HepG2 (cell line): ENCODE measurements at regions not wholly inside any gene's neighbourhood (a gene's known extent, or its start where the extent isn't known, plus 50 kb on each side); places are given as distances from the start of the nearest gene placed in this dataset.

Experiments used
- DPF2 ChIP-seq: sonication (generic); formaldehyde crosslinking; IDR thresholded peaks from 2 replicates; pipeline ENCODE4 v1.4.0; 2020; ENCODE audit warnings: mild to moderate bottlenecking, low read depth, missing genetic modification reagents, borderline replicate concordance
- EED ChIP-seq: sonication (generic); formaldehyde crosslinking; IDR thresholded peaks from 2 replicates; pipeline ENCODE4 v1.5.0; 2020; ENCODE audit warnings: mild to moderate bottlenecking, missing genetic modification reagents
- ELF3 ChIP-seq: IDR thresholded peaks from 2 replicates; pipeline ENCODE4 v1.6.1; 2016; ENCODE audit warnings: missing genetic modification reagents, missing compliant biosample characterization
- FOXK1 ChIP-seq: sonication (generic); formaldehyde crosslinking; IDR thresholded peaks from 2 replicates; pipeline ENCODE4 v1.4.0; 2020; ENCODE audit warnings: low read depth, missing genetic modification reagents, borderline replicate concordance
- HNF4A ChIP-seq: sonication (generic); formaldehyde crosslinking; IDR thresholded peaks from 2 replicates; pipeline ENCODE4 v1.4.0; 2020; ENCODE audit warnings: missing genetic modification reagents
- HNRNPH1 ChIP-seq: fragments of 200-400 bp; formaldehyde crosslinking; optimal IDR thresholded peaks from 2 replicates; pipeline ENCODE3; 2017; ENCODE audit warnings: mild to moderate bottlenecking, low read depth, low read length
- KLF9 ChIP-seq: IDR thresholded peaks from 2 replicates; pipeline ENCODE4 v1.6.1; 2016; ENCODE audit warnings: low read depth
- KMT2A ChIP-seq: sonication (generic); formaldehyde crosslinking; IDR thresholded peaks from 2 replicates; pipeline ENCODE4 v1.4.0; 2020; ENCODE audit warnings: missing genetic modification reagents
- MYC ChIP-seq: sonication (generic); formaldehyde crosslinking; IDR thresholded peaks from 2 replicates; pipeline ENCODE4 v1.9.0; 2021; ENCODE audit warnings: missing genetic modification reagents, borderline replicate concordance
- NR2F6 ChIP-seq, 2 experiments: IDR thresholded peaks; 2 replicates each; pipeline ENCODE4 v1.6.1; 2016; ENCODE audit warnings: antibody characterized with exemption in 1 of 2, mild to moderate bottlenecking in 1 of 2
- POGZ ChIP-seq: sonication (generic); formaldehyde crosslinking; IDR thresholded peaks from 2 replicates; pipeline ENCODE4 v1.4.0; 2020; ENCODE audit warnings: mild to moderate bottlenecking, missing genetic modification reagents
- RXRB ChIP-seq: IDR thresholded peaks from 2 replicates; pipeline ENCODE4 v1.6.1; 2016; ENCODE audit warnings: borderline replicate concordance, missing genetic modification reagents, missing compliant biosample characterization
- SALL1 ChIP-seq: sonication (generic); formaldehyde crosslinking; IDR thresholded peaks from 2 replicates; pipeline ENCODE4 v1.8.0; 2022; ENCODE audit warnings: mild to moderate bottlenecking, missing genetic modification reagents
- SAP130 ChIP-seq: IDR thresholded peaks from 2 replicates; pipeline ENCODE4 v1.6.1; 2016; ENCODE audit warnings: low read depth
- SIX1 ChIP-seq: sonication (generic); formaldehyde crosslinking; IDR thresholded peaks from 2 replicates; pipeline ENCODE4 v1.4.0; 2020; ENCODE audit warnings: missing genetic modification reagents, borderline replicate concordance
- SMAD3 ChIP-seq: sonication (generic); formaldehyde crosslinking; IDR thresholded peaks from 2 replicates; pipeline ENCODE4 v1.4.0; 2020; ENCODE audit warnings: missing genetic modification reagents
- TAF1 ChIP-seq: sonication (generic); formaldehyde crosslinking; IDR thresholded peaks from 2 replicates; pipeline ENCODE4 v1.4.0; 2020; ENCODE audit warnings: missing genetic modification reagents
- TEAD3 ChIP-seq: optimal IDR thresholded peaks from 2 replicates; pipeline ENCODE3; 2016; ENCODE audit warnings: borderline replicate concordance
- ZBTB7B ChIP-seq: sonication (generic); formaldehyde crosslinking; IDR thresholded peaks from 2 replicates; pipeline ENCODE4 v1.4.0; 2020; ENCODE audit warnings: missing genetic modification reagents
- ZMYM4 ChIP-seq: sonication (generic); formaldehyde crosslinking; IDR thresholded peaks from 2 replicates; pipeline ENCODE4 v1.8.1; 2023; ENCODE audit warnings: mild to moderate bottlenecking, missing genetic modification reagents
- ZNF12 ChIP-seq: sonication (generic); formaldehyde crosslinking; IDR thresholded peaks from 2 replicates; pipeline ENCODE4 v1.5.0; 2020; ENCODE audit warnings: missing genetic modification reagents
- ZNF264 ChIP-seq: sonication (generic); formaldehyde crosslinking; IDR thresholded peaks from 2 replicates; pipeline ENCODE4 v1.4.0; 2020; ENCODE audit warnings: missing genetic modification reagents
- ZNF333 ChIP-seq: sonication (generic); formaldehyde crosslinking; IDR thresholded peaks from 2 replicates; pipeline ENCODE4 v1.4.0; 2020; ENCODE audit warnings: mild to moderate bottlenecking, missing genetic modification reagents, borderline replicate concordance
- ZNF33B ChIP-seq: sonication (generic); formaldehyde crosslinking; IDR thresholded peaks from 2 replicates; pipeline ENCODE4 v1.5.1; 2020; ENCODE audit warnings: mild to moderate bottlenecking, missing genetic modification reagents
- ZNF614 ChIP-seq: IDR thresholded peaks from 2 replicates; pipeline ENCODE4 v1.6.1; 2018; ENCODE audit warnings: missing biosample characterization, missing genetic modification reagents, inconsistent platforms, borderline replicate concordance
- ZNF883 ChIP-seq: sonication (generic); formaldehyde crosslinking; IDR thresholded peaks from 2 replicates; pipeline ENCODE4 v1.5.1; 2020; ENCODE audit warnings: mild to moderate bottlenecking, missing genetic modification reagents; ENCODE audit errors: not compliant biosample characterization
- TF ChIP-seq, protein P1 (sequence below): sonication (generic); formaldehyde crosslinking; IDR thresholded peaks from 2 replicates; pipeline ENCODE4 v1.4.0; 2020; ENCODE audit warnings: missing genetic modification reagents
- TF ChIP-seq, protein P2 (sequence below): sonication (generic); formaldehyde crosslinking; IDR thresholded peaks from 2 replicates; pipeline ENCODE4 v1.4.0; 2020; ENCODE audit warnings: mild to moderate bottlenecking, missing genetic modification reagents, borderline replicate concordance

DNA sequence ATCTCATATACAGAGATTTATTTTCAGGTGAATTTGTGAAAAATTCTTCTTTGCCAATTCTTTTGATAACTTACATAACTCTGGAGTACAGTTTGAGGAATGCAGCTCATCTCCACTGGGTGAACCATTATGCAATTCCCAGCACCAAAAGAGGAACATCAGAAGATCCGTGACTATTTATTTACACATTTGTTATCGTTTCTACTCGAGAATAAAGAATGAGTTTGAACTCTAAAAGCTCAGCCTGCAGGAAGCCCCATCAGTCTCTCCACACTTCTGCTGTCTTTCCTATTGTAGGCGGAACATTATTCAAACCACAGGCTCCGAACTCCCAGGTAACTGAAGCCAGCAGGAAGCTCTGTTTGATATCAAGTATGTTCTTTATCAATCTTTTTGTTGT lies 95.9 kb upstream of the IFNGR1 start (continued):
- TF ChIP-seq ZBTB7B (CRISPR knock-in tag) (0 out of 2 replicates have a peak, but pooled peaks have one; percentile 39), FOXK1 (CRISPR knock-in tag) (peak; percentile 35; the same call in 1 of the 2 replicates), EED (no peak), ELF3 (CRISPR knock-in tag) (peak; percentile 74), SALL1 (peak; percentile 57; the same call in 1 of the 2 replicates), ZNF333 (CRISPR knock-in tag) (no peak), MYC (CRISPR knock-in tag) (no peak), TEAD3 (peak; percentile 91), ZMYM4 (CRISPR knock-in tag) (peak; percentile 51), ZNF264 (0 out of 2 replicates have a peak, but pooled peaks have one; percentile 56), DPF2 (CRISPR knock-in tag) (0 out of 2 replicates have a peak, but pooled peaks have one; percentile 49), TAF1 (CRISPR knock-in tag) (no peak), KMT2A (no peak), ZNF33B (CRISPR knock-in tag) (no peak), NR2F6 (IDR thresholded peaks at IDR 0.05) (peak; percentile 69), NR2F6 (CRISPR knock-in tag; IDR thresholded peaks at IDR 0.05) (peak; percentile 75), SAP130 (CRISPR knock-in tag) (peak; percentile 58; the same call in 1 of the 2 replicates), POGZ (CRISPR knock-in tag) (peak; percentile 61; the same call in 1 of the 2 replicates), SMAD3 (CRISPR knock-in tag) (peak; percentile 64; the same call in 1 of the 2 replicates), HNRNPH1 (no peak), HNF4A (CRISPR knock-in tag) (peak; percentile 57; the same call in 1 of the 2 replicates), SIX1 (CRISPR knock-in tag) (peak; percentile 48; the same call in 1 of the 2 replicates), ZNF12 (CRISPR knock-in tag) (peak; percentile 56; the same call in 1 of the 2 replicates), ZNF883 (CRISPR knock-in tag) (no peak), KLF9 (no peak), RXRB (CRISPR knock-in tag) (peak; percentile 84), ZNF614 (CRISPR knock-in tag) (peak; percentile 87)
- TF ChIP-seq, protein P1, sequence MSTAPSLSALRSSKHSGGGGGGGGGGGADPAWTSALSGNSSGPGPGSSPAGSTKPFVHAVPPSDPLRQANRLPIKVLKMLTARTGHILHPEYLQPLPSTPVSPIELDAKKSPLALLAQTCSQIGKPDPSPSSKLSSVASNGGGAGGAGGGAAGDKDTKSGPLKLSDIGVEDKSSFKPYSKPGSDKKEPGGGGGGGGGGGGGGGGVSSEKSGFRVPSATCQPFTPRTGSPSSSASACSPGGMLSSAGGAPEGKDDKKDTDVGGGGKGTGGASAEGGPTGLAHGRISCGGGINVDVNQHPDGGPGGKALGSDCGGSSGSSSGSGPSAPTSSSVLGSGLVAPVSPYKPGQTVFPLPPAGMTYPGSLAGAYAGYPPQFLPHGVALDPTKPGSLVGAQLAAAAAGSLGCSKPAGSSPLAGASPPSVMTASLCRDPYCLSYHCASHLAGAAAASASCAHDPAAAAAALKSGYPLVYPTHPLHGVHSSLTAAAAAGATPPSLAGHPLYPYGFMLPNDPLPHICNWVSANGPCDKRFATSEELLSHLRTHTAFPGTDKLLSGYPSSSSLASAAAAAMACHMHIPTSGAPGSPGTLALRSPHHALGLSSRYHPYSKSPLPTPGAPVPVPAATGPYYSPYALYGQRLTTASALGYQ (CRISPR knock-in tag) = peak; percentile 84; the same call in 1 of the 2 replicates
- TF ChIP-seq, protein P2, sequence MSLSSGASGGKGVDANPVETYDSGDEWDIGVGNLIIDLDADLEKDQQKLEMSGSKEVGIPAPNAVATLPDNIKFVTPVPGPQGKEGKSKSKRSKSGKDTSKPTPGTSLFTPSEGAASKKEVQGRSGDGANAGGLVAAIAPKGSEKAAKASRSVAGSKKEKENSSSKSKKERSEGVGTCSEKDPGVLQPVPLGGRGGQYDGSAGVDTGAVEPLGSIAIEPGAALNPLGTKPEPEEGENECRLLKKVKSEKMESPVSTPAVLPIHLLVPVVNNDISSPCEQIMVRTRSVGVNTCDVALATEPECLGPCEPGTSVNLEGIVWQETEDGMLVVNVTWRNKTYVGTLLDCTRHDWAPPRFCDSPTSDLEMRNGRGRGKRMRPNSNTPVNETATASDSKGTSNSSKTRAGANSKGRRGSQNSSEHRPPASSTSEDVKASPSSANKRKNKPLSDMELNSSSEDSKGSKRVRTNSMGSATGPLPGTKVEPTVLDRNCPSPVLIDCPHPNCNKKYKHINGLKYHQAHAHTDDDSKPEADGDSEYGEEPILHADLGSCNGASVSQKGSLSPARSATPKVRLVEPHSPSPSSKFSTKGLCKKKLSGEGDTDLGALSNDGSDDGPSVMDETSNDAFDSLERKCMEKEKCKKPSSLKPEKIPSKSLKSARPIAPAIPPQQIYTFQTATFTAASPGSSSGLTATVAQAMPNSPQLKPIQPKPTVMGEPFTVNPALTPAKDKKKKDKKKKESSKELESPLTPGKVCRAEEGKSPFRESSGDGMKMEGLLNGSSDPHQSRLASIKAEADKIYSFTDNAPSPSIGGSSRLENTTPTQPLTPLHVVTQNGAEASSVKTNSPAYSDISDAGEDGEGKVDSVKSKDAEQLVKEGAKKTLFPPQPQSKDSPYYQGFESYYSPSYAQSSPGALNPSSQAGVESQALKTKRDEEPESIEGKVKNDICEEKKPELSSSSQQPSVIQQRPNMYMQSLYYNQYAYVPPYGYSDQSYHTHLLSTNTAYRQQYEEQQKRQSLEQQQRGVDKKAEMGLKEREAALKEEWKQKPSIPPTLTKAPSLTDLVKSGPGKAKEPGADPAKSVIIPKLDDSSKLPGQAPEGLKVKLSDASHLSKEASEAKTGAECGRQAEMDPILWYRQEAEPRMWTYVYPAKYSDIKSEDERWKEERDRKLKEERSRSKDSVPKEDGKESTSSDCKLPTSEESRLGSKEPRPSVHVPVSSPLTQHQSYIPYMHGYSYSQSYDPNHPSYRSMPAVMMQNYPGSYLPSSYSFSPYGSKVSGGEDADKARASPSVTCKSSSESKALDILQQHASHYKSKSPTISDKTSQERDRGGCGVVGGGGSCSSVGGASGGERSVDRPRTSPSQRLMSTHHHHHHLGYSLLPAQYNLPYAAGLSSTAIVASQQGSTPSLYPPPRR (CRISPR knock-in tag) = peak; percentile 54; the same call in 1 of the 2 replicates
